ENCODE measurements at regions not wholly inside any gene's neighbourhood (a gene's known extent, or its start where the extent isn't known, plus 50 kb on each side); places are given as distances from the start of the nearest gene placed in this dataset.

GRCh38 chr5:141753143-141753970 lies 71.3 kb upstream of the ARAP3 start:
- BruUV-seq (replicated peaks): no TSS peak
- ChIA-PET POLR2A (no interaction called here), CTCF (ENCODE audit: unreplicated experiment) (no interaction called here)
- no peaks in the 10 kb centered on the region for H3K9me3 ChIP-seq (ENCODE audit: low read length)
- no peaks in the 10 kb centered on the region for H4K20me1 ChIP-seq (ENCODE audit: insufficient read depth, low read length)
- H3K4me1 ChIP-seq (ENCODE audit: insufficient read depth, low read length, poor library complexity, severe bottlenecking): peaks cover under 1% of the 10 kb centered on the region
- H3K27ac ChIP-seq (ENCODE audit: low read depth, low read length, poor library complexity, severe bottlenecking): no peak overlapping the region
- no peaks in the 10 kb centered on the region for H3K79me2 ChIP-seq (ENCODE audit: insufficient read depth, low read depth, low read length)
- TF ChIP-seq CTCF (conservative IDR thresholded peaks at IDR 0.05; ENCODE audit: low read length): no peak
- TF ChIP-seq EZH2phosphoT487 (IDR thresholded peaks at IDR 0.05; ENCODE audit: borderline replicate concordance, low read depth, low read length): no peak
- H3K36me3 ChIP-seq (ENCODE audit: insufficient read depth, low read length): no peaks in the 10 kb centered on the region
- no peak overlapping the region for H3K4me2 ChIP-seq (ENCODE audit: low read length)
- H3K4me3 ChIP-seq (ENCODE audit: low read depth, low read length, poor library complexity, severe bottlenecking): no peak overlapping the region
- no peaks in the 10 kb centered on the region for H3K9me2 ChIP-seq (ENCODE audit: insufficient read depth, low read length)
- intact Hi-C loops (cut with micrococcal nuclease; ENCODE audit: unreplicated experiment): no loop called here
- no peak overlapping the region for H2AFZ ChIP-seq (ENCODE audit: low read length)
- DNase-seq (ENCODE audit: low spot score): no peak

- H3K9me2 ChIP-seq (ENCODE audit: insufficient read depth, low read length): no peaks in the 10 kb centered on the region
- POLR2A ChIA-PET: interaction anchor here (0.6 kb wide), 1 partner anchor 538 kb away, joined by 5 read pairs; no protein-coding TSS in a partner anchor
- H3K36me3 ChIP-seq (ENCODE audit: insufficient read depth, low read length): no peaks in the 10 kb centered on the region
- no peak overlapping the region for H3K27ac ChIP-seq (ENCODE audit: low read depth, low read length, poor library complexity, severe bottlenecking)
- H4K20me1 ChIP-seq (ENCODE audit: insufficient read depth, low read length): no peaks in the 10 kb centered on the region
- H2AFZ ChIP-seq (ENCODE audit: low read length): no peak overlapping the region
- no peaks in the 10 kb centered on the region for H3K9me3 ChIP-seq (ENCODE audit: low read length)
- no peak for TF ChIP-seq EZH2phosphoT487 (IDR thresholded peaks at IDR 0.05; ENCODE audit: borderline replicate concordance, low read depth, low read length)
- no peak for TF ChIP-seq CTCF (conservative IDR thresholded peaks at IDR 0.05; ENCODE audit: low read length)
- DNase-seq (ENCODE audit: low spot score): peak; percentile 49
- H3K4me1 ChIP-seq (ENCODE audit: insufficient read depth, low read length, poor library complexity, severe bottlenecking): peaks cover 15% of the 10 kb centered on the region
- no peaks in the 10 kb centered on the region for H3K79me2 ChIP-seq (ENCODE audit: insufficient read depth, low read depth, low read length)
- CTCF ChIA-PET (ENCODE audit: unreplicated experiment): no interaction called here
- H3K4me3 ChIP-seq (ENCODE audit: low read depth, low read length, poor library complexity, severe bottlenecking): no peak overlapping the region
- BruUV-seq (replicated peaks): no TSS peak
- intact Hi-C loops (cut with micrococcal nuclease; ENCODE audit: unreplicated experiment): no loop called here
- H3K4me2 ChIP-seq (ENCODE audit: low read length): peak overlapping the region; percentile 20; the same call in 1 of the 2 replicates
Measured at GRCh38 chr5:141747152-141748141, 65.4 kb upstream of the ARAP3 start.
